B cell (primary cell): ENCODE measurements at regions not wholly inside any gene's neighbourhood (a gene's known extent, or its start where the extent isn't known, plus 50 kb on each side); places are given as distances from the start of the nearest gene placed in this dataset.

Experiments
- ATAC-seq: fragments of 200-7000 bp; cut with Tn5 transposase; one replicate; pipeline ENCODE4 v1.10.0; 2021; ENCODE audit warnings: low read depth, mild to moderate bottlenecking, moderate number of reproducible peaks, moderate library complexity
- CTCF ChIA-PET: fragments of 350-600 bp; sonication (Branson Sonifier 250); formaldehyde crosslinking; loops from one replicate; lab custom pipeline; 2021; ENCODE audit warnings: antibody characterized with exemption, inconsistent platforms; lab: Charles Lee
- POLR2A ChIA-PET: fragments of 350-600 bp; sonication (Branson Sonifier 250); formaldehyde crosslinking; loops from one replicate; lab custom pipeline; 2021; ENCODE audit warnings: antibody characterized with exemption; lab: Charles Lee
- DNase-seq: peaks from one replicate; pipeline ENCODE4 v3.0.0; 2013
- H2AFZ ChIP-seq: 2 replicates; pipeline ENCODE4 v1.6.1; 2012; ENCODE audit warnings: mild to moderate bottlenecking, low read depth, low read length; ENCODE audit not compliant: insufficient read depth, poor library complexity, severe bottlenecking
- H3K27ac ChIP-seq, 2 donors: 1 replicate in 1 of 2; 2 replicates in 1 of 2; pipeline ENCODE4 v1.5.1; 2012 to 2013; ENCODE audit warnings: low read length in 2 of 2, mild to moderate bottlenecking in 2 of 2, moderate library complexity in 1 of 2
- H3K27me3 ChIP-seq, 4 experiments: fragments of 200-600 bp in 1 of 4; sonication (generic) in 1 of 4; replicated peaks in 1 of 4; 1 replicate in 2 of 4; 2 replicates in 2 of 4; pipeline versions ENCODE4 v1.6.1 to v1.7.0; 2013 to 2016; ENCODE audit warnings: low read length in 3 of 4, mild to moderate bottlenecking in 2 of 4, mixed read lengths in 1 of 4, moderate library complexity in 1 of 4; ENCODE audit not compliant: insufficient read depth in 4 of 4, control insufficient read depth in 3 of 4; ENCODE audit errors: control extremely low read depth in 1 of 4
- H3K36me3 ChIP-seq, 2 experiments: replicated peaks in 1 of 2; 1 replicate in 1 of 2; 2 replicates in 1 of 2; pipeline versions ENCODE4 v1.6.1 to v1.7.1; 2013; ENCODE audit warnings: low read length in 1 of 2; ENCODE audit not compliant: insufficient read depth in 2 of 2, control insufficient read depth in 1 of 2; ENCODE audit errors: control extremely low read depth in 1 of 2, extremely low read depth in 1 of 2
- H3K4me1 ChIP-seq, 2 donors: fragments of 200-600 bp in 1 of 2; sonication (generic) in 1 of 2; 1 replicate in 1 of 2; 2 replicates in 1 of 2; pipeline versions ENCODE4 v1.5.1 to v1.6.1; 2013 to 2017; ENCODE audit warnings: low read length in 2 of 2; ENCODE audit not compliant: control insufficient read depth in 2 of 2, insufficient read depth in 2 of 2
- H3K4me2 ChIP-seq: replicated peaks from 2 replicates; pipeline ENCODE3; 2012; ENCODE audit warnings: mild to moderate bottlenecking, low read depth, low read length; ENCODE audit not compliant: poor library complexity, severe bottlenecking
- H3K4me3 ChIP-seq, 5 experiments: fragments of 200-600 bp in 1 of 5; sonication (generic) in 1 of 5; 1 replicate in 3 of 5; 2 replicates in 2 of 5; pipeline versions ENCODE4 v1.5.1 to v1.7.0; 2011 to 2016; ENCODE audit warnings: low read length in 4 of 5, mild to moderate bottlenecking in 4 of 5, low read depth in 2 of 5, control low read depth in 1 of 5, moderate library complexity in 1 of 5; ENCODE audit not compliant: insufficient read depth in 1 of 5; ENCODE audit errors: control extremely low read depth in 1 of 5, extremely low read depth in 1 of 5
- H3K79me2 ChIP-seq: fragments of 200-600 bp; sonication (generic); one replicate; pipeline ENCODE4 v1.6.0; 2016; ENCODE audit warnings: low read length; ENCODE audit not compliant: control insufficient read depth, insufficient read depth
- H3K9ac ChIP-seq: fragments of 200-600 bp; sonication (generic); 2 replicates; pipeline ENCODE4 v1.6.1; 2017; ENCODE audit warnings: mild to moderate bottlenecking, low read length, moderate library complexity
- H3K9me3 ChIP-seq, 3 donors: one replicate each; pipeline versions ENCODE4 v1.6.1 to v1.7.1; 2013; ENCODE audit warnings: low read length in 2 of 3; ENCODE audit not compliant: control insufficient read depth in 2 of 3, insufficient read depth in 1 of 3; ENCODE audit errors: control extremely low read depth in 1 of 3
- H4K20me1 ChIP-seq: 2 replicates; pipeline ENCODE4 v1.6.0; 2012; ENCODE audit warnings: mild to moderate bottlenecking, low read length; ENCODE audit not compliant: insufficient read depth, control insufficient read depth, poor library complexity, severe bottlenecking
- H3K27ac Mint-ChIP-seq: one replicate; pipeline ENCODE4 v1.8.0; 2021; ENCODE audit warnings: mixed read lengths
- H3K27me3 Mint-ChIP-seq: one replicate; pipeline ENCODE4 v1.8.0; 2021; ENCODE audit warnings: mixed read lengths
- H3K4me1 Mint-ChIP-seq: one replicate; pipeline ENCODE4 v1.8.0; 2021; ENCODE audit warnings: mixed read lengths
- H3K4me3 Mint-ChIP-seq: one replicate; pipeline ENCODE4 v1.8.0; 2021; ENCODE audit warnings: mixed read lengths
- H3K9me3 Mint-ChIP-seq: one replicate; pipeline ENCODE4 v1.8.0; 2022; ENCODE audit warnings: mixed read lengths; ENCODE audit not compliant: insufficient read depth
- CTCF ChIP-seq: fragments of 200-600 bp; IDR thresholded peaks from one replicate; pipeline ENCODE4 v1.8.0; 2022; ENCODE audit warnings: antibody characterized with exemption, mild to moderate bottlenecking
- EZH2 ChIP-seq: IDR thresholded peaks from 2 replicates; pipeline ENCODE4 v1.6.1; 2012; ENCODE audit warnings: borderline replicate concordance, low read depth, mild to moderate bottlenecking, moderate library complexity, low read length; ENCODE audit not compliant: insufficient read depth, poor library complexity, severe bottlenecking
- WGBS: methylation state at CpG from one replicate; pipeline ENCODE4 v1.1.5; 2013; ENCODE audit warnings: missing lambda C conversion rate; ENCODE audit not compliant: insufficient coverage; 5-methylcytosine and 5-hydroxymethylcytosine counted together
- intact Hi-C: fragments of 100-400 bp; cut with micrococcal nuclease; formaldehyde crosslinking; loops from one replicate; pipeline ENCODE4 v1.10.0; 2022

GRCh38 chr1:60581455-60582220, 500.7 kb upstream of the NFIA start:
- ChIA-PET POLR2A (no interaction called here), CTCF (no interaction called here)
- Histone ChIP-seq H3K27ac (no peak overlapping the region), H3K27me3 (no peaks in the 10 kb centered on the region), H3K4me1 (no peaks in the 10 kb centered on the region), H2AFZ (no peak overlapping the region), H4K20me1 (no peaks in the 10 kb centered on the region), H3K4me2 (no peak overlapping the region), H3K9me3 (peaks cover 0 to 9% (median 2%) of the 10 kb centered on the region in 3 donors), H3K4me3 (no peak overlapping the region), H3K36me3 (no peaks in the 10 kb centered on the region), H3K9ac (no peak overlapping the region), H3K79me2 (no peaks in the 10 kb centered on the region)
- Mint-ChIP-seq H3K27me3 (no peaks in the 10 kb centered on the region), H3K27ac (no peak overlapping the region), H3K4me3 (no peak overlapping the region), H3K4me1 (no peaks in the 10 kb centered on the region), H3K9me3 (peaks cover 6% of the 10 kb centered on the region)
- intact Hi-C loops: loop anchor here (2.0 kb wide), 1 partner anchor 73 kb away; no protein-coding TSS in a partner anchor
- WGBS: 86% methylated on average over 5 of the region's 7 CpGs
- no peak for TF ChIP-seq EZH2
- no peak for TF ChIP-seq CTCF
- ATAC-seq: no peak
- no peak for DNase-seq

- Histone ChIP-seq H4K20me1 (no peaks in the 10 kb centered on the region), H3K9ac (no peak overlapping the region), H3K9me3 (peaks cover 0 to 2% (median 0%) of the 10 kb centered on the region in 3 donors), H3K27me3 (no peaks in the 10 kb centered on the region), H3K27ac (no peak overlapping the region), H2AFZ (no peak overlapping the region), H3K79me2 (no peaks in the 10 kb centered on the region), H3K4me2 (no peak overlapping the region), H3K36me3 (no peaks in the 10 kb centered on the region), H3K4me1 (no peaks in the 10 kb centered on the region), H3K4me3 (no peak overlapping the region)
- ChIA-PET POLR2A (no interaction called here), CTCF (no interaction called here)
- TF ChIP-seq EZH2: no peak
- no peak for TF ChIP-seq CTCF
- ATAC-seq (no peak), DNase-seq (no peak)
- H3K4me3 Mint-ChIP-seq: no peak overlapping the region
- H3K27me3 Mint-ChIP-seq: no peaks in the 10 kb centered on the region
- H3K4me1 Mint-ChIP-seq: no peaks in the 10 kb centered on the region
- H3K27ac Mint-ChIP-seq: no peak overlapping the region
- intact Hi-C loops: no loop called here
- WGBS: no CpG with 5 or more reads among the region's 2 CpGs
- no peaks in the 10 kb centered on the region for H3K9me3 Mint-ChIP-seq
These were observed 503.5 kb upstream of the C1orf87 start for GRCh38 chr1:60577029-60577428.
